Activated T-helper 9 cell treated with anti-CD3 and anti-CD28 coated beads, Interleukin-2, amount 50 U/mL, for 16 hours (primary cell): ENCODE measurements at regions not wholly inside any gene's neighbourhood (a gene's known extent, or its start where the extent isn't known, plus 50 kb on each side); places are given as distances from the start of the nearest gene placed in this dataset.
"Not testable (repeated sequence)": the region's sequence is repeated elsewhere in the genome, so short reads cannot be mapped to it uniquely, and the experiment has no call there.

ENCODE experiments used
- DNase-seq: peaks from one replicate; pipeline ENCODE4 v3.0.0-alpha.2; 2020; ENCODE audit warnings: low read depth

GRCh38 chr6:105522626-105523322, 119.9 kb upstream of the PREP start:
- no peak for DNase-seq

DNA sequence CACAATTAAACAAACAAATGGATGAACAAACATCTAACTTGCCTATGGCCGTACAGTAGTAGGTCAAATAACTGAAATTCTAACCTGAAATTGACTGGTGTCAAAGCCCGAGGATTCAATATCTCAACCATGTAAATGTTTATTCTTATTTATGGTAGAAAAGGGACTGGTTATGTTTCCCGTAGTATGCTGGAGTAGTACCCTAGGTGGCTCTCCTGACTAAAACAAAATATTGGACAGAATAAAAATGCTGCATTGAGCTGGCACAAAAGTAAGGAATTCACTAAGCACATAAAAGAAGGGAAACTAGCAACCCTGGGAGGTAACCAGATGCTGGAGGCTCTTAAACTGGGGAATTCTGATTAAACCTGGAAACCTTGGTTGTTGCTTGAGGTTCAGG, 117.1 kb upstream of the PREP start:
- DNase-seq, result no peak

DNA sequence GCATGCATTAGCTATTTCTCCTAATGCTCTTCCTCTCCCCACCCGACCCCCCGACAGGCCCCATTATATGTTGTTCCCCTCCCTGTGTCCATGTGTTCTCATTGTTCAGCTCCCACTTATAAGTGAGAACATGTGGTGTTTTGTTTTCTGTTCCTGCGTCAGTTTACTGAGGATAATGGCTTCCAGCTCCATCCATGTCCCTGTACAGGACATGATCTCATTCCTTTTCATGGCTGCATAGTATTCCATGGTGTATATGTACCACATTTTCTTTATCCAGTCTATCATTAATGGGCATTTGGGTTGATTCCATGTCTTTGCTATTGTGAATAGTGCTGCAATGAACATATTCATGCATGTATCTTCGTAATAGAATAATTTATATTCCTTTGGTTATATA, 116.1 kb upstream of the PREP start:
- DNase-seq, result not testable (repeated sequence)

- no peak for DNase-seq
These were observed 112.2 kb upstream of the PREP start for GRCh38 chr6:105515054-105515453.

GRCh38 chr6:105514306-105514705, 111.4 kb upstream of the PREP start:
- DNase-seq, result no peak

DNA sequence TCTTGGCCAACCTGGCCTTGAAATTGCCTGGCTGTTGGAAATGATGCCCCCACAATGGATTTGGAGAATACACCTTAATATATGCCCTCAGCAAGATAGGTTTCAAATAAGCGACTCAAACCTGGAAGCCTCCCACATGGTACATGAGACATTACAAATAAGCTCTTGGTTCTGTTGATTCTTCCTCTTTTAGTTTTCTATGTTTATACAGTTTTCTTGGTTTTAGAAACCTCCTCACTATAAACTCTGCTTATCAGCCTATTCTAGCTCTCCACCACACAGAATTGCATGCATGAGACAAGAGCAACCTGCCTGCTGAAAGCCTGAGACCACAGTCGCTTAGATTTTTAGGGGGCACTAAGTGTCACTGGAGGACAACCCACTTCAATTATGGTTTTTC, 108.8 kb upstream of the PREP start:
- DNase-seq, result no peak

GRCh38 chr6:105510746-105511145, 107.9 kb upstream of the PREP start:
- no peak for DNase-seq

- no peak for DNase-seq
These were observed 106.8 kb upstream of the PREP start for GRCh38 chr6:105509506-105510331.

DNA sequence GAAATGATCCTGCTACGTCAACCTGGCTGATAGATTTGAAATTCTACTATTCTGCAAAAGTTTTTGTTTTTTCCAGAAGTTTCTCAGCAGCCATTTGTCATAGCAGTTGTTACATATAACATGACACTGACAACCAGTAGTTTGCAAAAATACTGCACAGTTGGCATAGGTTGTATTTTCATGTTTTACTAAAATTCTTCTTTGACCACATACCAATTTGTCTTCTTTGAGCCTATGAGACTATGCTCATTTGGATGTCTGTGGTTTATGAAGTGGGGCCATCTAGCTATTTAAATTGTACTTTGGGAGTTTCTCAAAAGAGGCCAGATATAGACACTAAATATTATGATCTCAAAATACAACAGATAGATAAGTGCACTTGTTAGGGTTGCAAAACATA, 104.9 kb upstream of the PREP start:
- DNase-seq, result no peak

GRCh38 chr6:105504706-105505105, 101.8 kb upstream of the PREP start:
- DNase-seq, result no peak

- no peak for DNase-seq
These were observed 100.8 kb upstream of the PREP start for GRCh38 chr6:105503641-105504040.

GRCh38 chr6:105501826-105502344, 99.0 kb upstream of the PREP start:
- no peak for DNase-seq

DNA sequence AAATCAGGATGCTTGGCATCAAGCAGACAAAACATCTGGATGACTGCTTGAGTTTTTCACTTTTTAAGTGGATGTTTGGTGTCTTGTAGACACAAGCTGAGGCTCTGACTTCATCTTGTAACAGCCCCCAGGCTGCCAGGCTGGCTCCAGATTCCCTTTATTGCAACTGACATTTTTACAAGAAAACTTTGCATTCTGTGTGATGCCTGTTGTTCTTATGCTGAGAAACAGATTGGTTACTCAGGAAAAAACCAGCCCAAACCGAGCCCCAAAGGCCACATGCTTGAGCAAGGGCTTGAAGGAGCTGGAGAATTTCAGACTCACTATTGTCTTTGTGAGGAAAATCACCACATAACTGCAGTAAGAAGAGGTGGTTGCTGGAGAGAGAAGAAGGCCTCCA, 98.4 kb upstream of the PREP start:
- no peak for DNase-seq

- DNase-seq, result no peak
These were observed 97.8 kb upstream of the PREP start for GRCh38 chr6:105500693-105501092.

GRCh38 chr6:105499931-105500330, 97.0 kb upstream of the PREP start:
- no peak for DNase-seq

GRCh38 chr6:105499136-105499870, 96.4 kb upstream of the PREP start:
- no peak for DNase-seq

- DNase-seq, result no peak
These were observed 94.7 kb upstream of the PREP start for GRCh38 chr6:105497549-105497948.

- DNase-seq, result no peak
These were observed 92.6 kb upstream of the PREP start for GRCh38 chr6:105495515-105495914.

GRCh38 chr6:105494688-105495087, 91.8 kb upstream of the PREP start:
- DNase-seq, result no peak

GRCh38 chr6:105493736-105494135, 90.9 kb upstream of the PREP start:
- no peak for DNase-seq

GRCh38 chr6:105492706-105493673, 90.1 kb upstream of the PREP start:
- DNase-seq, result no peak

DNA sequence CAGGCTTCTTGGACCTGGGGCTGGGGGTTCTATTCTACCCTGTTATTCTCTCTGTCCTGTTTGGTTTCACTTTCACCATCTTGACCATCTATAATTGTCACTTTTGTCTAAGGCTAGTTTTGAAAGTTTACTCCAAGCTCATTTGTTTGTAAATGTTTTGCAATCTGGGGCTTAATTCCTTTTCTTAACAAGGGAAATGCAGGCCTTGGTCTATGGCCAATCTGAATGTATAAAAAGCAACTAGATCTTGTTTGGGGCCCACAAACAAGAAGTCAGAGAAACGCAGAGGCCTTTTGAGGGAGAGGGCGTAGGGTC, 86.3 kb upstream of the PREP start:
- no peak for DNase-seq
